Stomach (tissue), 8 donors: ENCODE measurements at regions not wholly inside any gene's neighbourhood (a gene's known extent, or its start where the extent isn't known, plus 50 kb on each side); places are given as distances from the start of the nearest gene placed in this dataset.

Source experiments
- DNase-seq, 2 donors: peaks; one replicate each; pipeline versions ENCODE4 v3.0.0 to v3.0.0-alpha.2; 2013 to 2019
- H3K27ac ChIP-seq, 5 donors: fragments of 200-600 bp in 4 of 5; sonication (generic) in 4 of 5; one replicate each; pipeline ENCODE4 v1.5.1; 2013 to 2019; ENCODE audit warnings: mild to moderate bottlenecking in 1 of 5, moderate library complexity in 1 of 5
- H3K27me3 ChIP-seq, 3 donors: fragments of 200-600 bp; sonication (generic); one replicate each; pipeline ENCODE4 v1.5.1; 2017 to 2019; ENCODE audit warnings: mixed run types in 1 of 3
- H3K36me3 ChIP-seq, 4 donors: fragments of 200-600 bp; sonication (generic); 1 replicate in 3 of 4; 2 replicates in 1 of 4; pipeline ENCODE4 v1.5.1; 2016 to 2019
- H3K4me1 ChIP-seq, 4 donors: fragments of 200-600 bp; sonication (generic); one replicate each; pipeline ENCODE4 v1.5.1; 2016 to 2019
- H3K4me3 ChIP-seq, 4 donors: fragments of 200-600 bp; sonication (generic) in 3 of 4; one replicate each; pipeline ENCODE4 v1.5.1; 2016 to 2019; ENCODE audit warnings: mild to moderate bottlenecking in 1 of 4
- H3K9me3 ChIP-seq, 4 donors: fragments of 200-600 bp; sonication (generic); one replicate each; pipeline ENCODE4 v1.5.1; 2016 to 2019
- EP300 ChIP-seq: sonication (generic); formaldehyde crosslinking; IDR thresholded peaks from one replicate; pipeline ENCODE4 v1.6.1; 2017; ENCODE audit warnings: antibody characterized with exemption
- POLR2A ChIP-seq, 4 donors: fragments of 450-650 bp; IDR thresholded peaks; one replicate each; pipeline ENCODE4 v1.6.1; 2016; ENCODE audit warnings: antibody characterized with exemption in 4 of 4, control low read depth in 2 of 4, mild to moderate bottlenecking in 1 of 4, moderate library complexity in 1 of 4
- POLR2AphosphoS5 ChIP-seq, 3 donors: sonication (generic); formaldehyde crosslinking; IDR thresholded peaks; one replicate each; pipeline ENCODE4 v1.6.1; 2016; ENCODE audit warnings: antibody characterized with exemption in 3 of 3
- WGBS, 5 donors: extraction: QIAGEN DNeasy Blood & Tissue Kit in 3 of 5; methylation state at CpG; one replicate each; pipeline versions ENCODE4 v1.1.5 to v1.1.7; 2013 to 2018; 5-methylcytosine and 5-hydroxymethylcytosine counted together
- intact Hi-C: fragments of 100-400 bp; cut with DNase I; formaldehyde crosslinking; loops from one replicate; pipeline ENCODE4 v1.15.1; 2023; ENCODE audit warnings: low total_unique reads
- TF ChIP-seq, protein P1 (sequence below), 7 experiments: fragments of 450-650 bp in 4 of 7; fragments of 200-600 bp in 3 of 7; sonication (generic) in 3 of 7; IDR thresholded peaks; one replicate each; pipeline ENCODE4 v1.5.1; 2016 to 2019; ENCODE audit warnings: antibody characterized with exemption in 7 of 7, control low read depth in 2 of 7, mild to moderate bottlenecking in 1 of 7
- donor health status: healthy with polysubstance abuse.
- donor health status: Bipolar disorder and iron deficiency.
- donor health status: healthy.

DNA sequence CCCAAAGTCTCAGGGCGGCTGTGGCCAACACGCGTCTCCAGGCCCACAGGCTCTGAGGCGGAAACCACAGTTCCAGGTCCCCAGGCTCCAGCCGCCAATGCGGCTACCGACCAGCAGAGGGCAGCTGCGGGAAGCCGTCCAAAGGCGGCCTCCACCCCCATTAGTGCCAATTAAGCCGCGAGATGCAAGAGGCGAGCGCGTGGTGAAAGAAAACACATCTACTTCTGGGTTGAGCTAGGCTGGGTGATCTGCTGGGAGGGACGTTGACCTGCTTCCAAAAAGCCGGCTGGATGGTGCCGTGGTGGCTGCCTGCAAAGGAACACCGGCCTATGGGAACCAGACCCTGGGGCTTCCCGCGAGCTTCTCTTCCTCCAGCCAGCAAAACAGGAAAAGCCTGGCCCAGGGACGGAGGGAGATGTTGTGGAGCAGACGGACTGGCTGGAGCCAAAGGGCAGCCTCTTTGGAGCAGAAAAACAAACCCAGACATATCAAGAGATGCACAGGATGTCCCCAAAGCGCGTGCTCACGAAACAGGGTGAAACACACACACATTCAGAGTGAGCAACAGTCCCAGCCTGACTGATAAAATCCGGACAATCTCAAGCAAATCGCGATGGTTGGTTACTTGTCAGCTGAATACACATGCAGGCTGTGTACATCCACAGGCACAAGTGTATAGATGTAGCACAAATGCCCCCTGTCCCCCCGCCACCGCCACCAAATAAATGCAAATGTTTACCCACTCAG, 187.1 kb upstream of the BRINP1 start:
- peak; percentile 74 to 88 for DNase-seq
- Histone ChIP-seq H3K9me3 (no peaks in the 10 kb centered on the region), H3K36me3 (no peaks in the 10 kb centered on the region), H3K27ac (peak overlapping the region in 2 of 5 donors; percentile 11 to 44), H3K27me3 (no peaks in the 10 kb centered on the region), H3K4me1 (peaks cover 0 to 14% (median 5%) of the 10 kb centered on the region in 4 donors), H3K4me3 (peak overlapping the region; percentile 24 to 39 (median 32))
- TF ChIP-seq EP300 (no peak), POLR2A (IDR thresholded peaks at IDR 0.05) (no peak), POLR2AphosphoS5 (IDR thresholded peaks at IDR 0.05) (peak in 1 of 3 donors; percentile 45)
- TF ChIP-seq, protein P1, sequence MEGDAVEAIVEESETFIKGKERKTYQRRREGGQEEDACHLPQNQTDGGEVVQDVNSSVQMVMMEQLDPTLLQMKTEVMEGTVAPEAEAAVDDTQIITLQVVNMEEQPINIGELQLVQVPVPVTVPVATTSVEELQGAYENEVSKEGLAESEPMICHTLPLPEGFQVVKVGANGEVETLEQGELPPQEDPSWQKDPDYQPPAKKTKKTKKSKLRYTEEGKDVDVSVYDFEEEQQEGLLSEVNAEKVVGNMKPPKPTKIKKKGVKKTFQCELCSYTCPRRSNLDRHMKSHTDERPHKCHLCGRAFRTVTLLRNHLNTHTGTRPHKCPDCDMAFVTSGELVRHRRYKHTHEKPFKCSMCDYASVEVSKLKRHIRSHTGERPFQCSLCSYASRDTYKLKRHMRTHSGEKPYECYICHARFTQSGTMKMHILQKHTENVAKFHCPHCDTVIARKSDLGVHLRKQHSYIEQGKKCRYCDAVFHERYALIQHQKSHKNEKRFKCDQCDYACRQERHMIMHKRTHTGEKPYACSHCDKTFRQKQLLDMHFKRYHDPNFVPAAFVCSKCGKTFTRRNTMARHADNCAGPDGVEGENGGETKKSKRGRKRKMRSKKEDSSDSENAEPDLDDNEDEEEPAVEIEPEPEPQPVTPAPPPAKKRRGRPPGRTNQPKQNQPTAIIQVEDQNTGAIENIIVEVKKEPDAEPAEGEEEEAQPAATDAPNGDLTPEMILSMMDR (IDR thresholded peaks at IDR 0.05), result peak in 5 of 7 experiments; percentile 69 to 91 (median 82)
- intact Hi-C loops, result loop anchor here (10.0 kb wide), 1 partner anchor 418 kb away; no protein-coding TSS in a partner anchor
- WGBS, 5 donors, result 6 to 11% (median 9%) methylated on average over 25 to 31 of the region's 31 CpGs

- intact Hi-C loops, result no loop called here
- H3K4me1 ChIP-seq, result no peaks in the 10 kb centered on the region
- no peaks in the 10 kb centered on the region for H3K36me3 ChIP-seq
- H3K4me3 ChIP-seq, result no peak overlapping the region
- no peak overlapping the region for H3K27ac ChIP-seq
- TF ChIP-seq, protein P1 (IDR thresholded peaks at IDR 0.05), result no peak
- no peak for TF ChIP-seq POLR2AphosphoS5 (IDR thresholded peaks at IDR 0.05)
- no peak for TF ChIP-seq POLR2A (IDR thresholded peaks at IDR 0.05)
- TF ChIP-seq EP300, result no peak
- DNase-seq, result no peak
- H3K9me3 ChIP-seq, result peaks cover 0 to 3% (median 0%) of the 10 kb centered on the region in 4 donors
- H3K27me3 ChIP-seq, result peaks cover 0 to under 1% (median 0%) of the 10 kb centered on the region in 3 donors
- 52 to 70% (median 60%) methylated on average over 3 of the region's 3 CpGs for WGBS, 5 donors
Observed at GRCh38 chr9:119544492-119544891, 175.3 kb upstream of the BRINP1 start.

DNA sequence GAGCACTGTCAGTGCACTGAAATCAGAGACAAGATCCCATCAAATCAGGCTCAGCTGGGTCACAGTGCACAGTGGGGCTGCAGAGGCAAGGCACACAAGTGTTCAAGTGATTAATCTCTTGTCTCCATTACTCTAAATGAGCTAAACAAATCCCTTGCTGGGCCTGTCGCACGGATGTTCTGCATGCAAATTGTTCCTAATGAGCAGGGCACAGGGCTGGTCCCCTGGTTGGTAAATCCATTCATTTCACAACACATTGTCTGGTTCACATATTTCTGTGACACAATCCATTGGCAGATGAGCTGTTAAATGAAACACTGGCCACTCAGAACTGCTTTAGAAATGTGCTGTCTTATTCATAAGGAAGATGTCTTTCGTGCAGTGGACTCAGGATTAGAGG, 167.9 kb upstream of the BRINP1 start:
- H3K27ac ChIP-seq, result no peak overlapping the region
- no peak overlapping the region for H3K4me3 ChIP-seq
- WGBS, 5 donors, result 34 to 44% (median 38%) methylated on average over 3 of the region's 3 CpGs
- H3K27me3 ChIP-seq, result peaks cover 0 to 29% (median 0%) of the 10 kb centered on the region in 3 donors
- H3K4me1 ChIP-seq, result no peaks in the 10 kb centered on the region
- intact Hi-C loops, result no loop called here
- TF ChIP-seq EP300, result no peak
- no peak for TF ChIP-seq POLR2A (IDR thresholded peaks at IDR 0.05)
- TF ChIP-seq, protein P1 (IDR thresholded peaks at IDR 0.05), result no peak
- no peak for TF ChIP-seq POLR2AphosphoS5 (IDR thresholded peaks at IDR 0.05)
- DNase-seq, result no peak
- peaks cover 0 to 3% (median 0%) of the 10 kb centered on the region in 4 donors for H3K9me3 ChIP-seq
- no peaks in the 10 kb centered on the region for H3K36me3 ChIP-seq

- Histone ChIP-seq H3K4me1 (no peaks in the 10 kb centered on the region), H3K36me3 (no peaks in the 10 kb centered on the region), H3K27me3 (peaks cover 0 to 29% (median 0%) of the 10 kb centered on the region in 3 donors), H3K27ac (no peak overlapping the region), H3K4me3 (no peak overlapping the region), H3K9me3 (no peaks in the 10 kb centered on the region)
- DNase-seq, result no peak
- TF ChIP-seq POLR2A (IDR thresholded peaks at IDR 0.05) (no peak), EP300 (no peak), POLR2AphosphoS5 (IDR thresholded peaks at IDR 0.05) (no peak)
- TF ChIP-seq, protein P1 (IDR thresholded peaks at IDR 0.05), result no peak
- 6 to 18% (median 10%) methylated on average over 3 of the region's 3 CpGs for WGBS, 5 donors
- intact Hi-C loops, result no loop called here
Observed at GRCh38 chr9:119533504-119533903, 164.3 kb upstream of the BRINP1 start.
